Sigmoid colon (tissue), 6 donors: ENCODE measurements at regions not wholly inside any gene's neighbourhood (a gene's known extent, or its start where the extent isn't known, plus 50 kb on each side); places are given as distances from the start of the nearest gene placed in this dataset.

ENCODE experiments used
- DNase-seq: peaks from one replicate; pipeline ENCODE4 v3.0.0-alpha.2; 2019
- H3K27ac ChIP-seq, 4 donors: fragments of 200-600 bp; sonication (generic); one replicate each; pipeline ENCODE4 v1.5.1; 2016 to 2019; ENCODE audit warnings: mild to moderate bottlenecking in 1 of 4
- H3K27me3 ChIP-seq, 3 donors: fragments of 200-600 bp; sonication (generic); one replicate each; pipeline ENCODE4 v1.5.1; 2019; ENCODE audit warnings: mild to moderate bottlenecking in 1 of 3
- H3K36me3 ChIP-seq, 4 donors: fragments of 200-600 bp; sonication (generic); one replicate each; pipeline ENCODE4 v1.5.1; 2016 to 2019
- H3K4me1 ChIP-seq, 4 donors: fragments of 200-600 bp; sonication (generic); one replicate each; pipeline ENCODE4 v1.5.1; 2017 to 2019
- H3K4me3 ChIP-seq, 4 donors: fragments of 200-600 bp; sonication (generic); one replicate each; pipeline ENCODE4 v1.5.1; 2017 to 2019; ENCODE audit warnings: mild to moderate bottlenecking in 2 of 4, moderate library complexity in 1 of 4
- H3K9me3 ChIP-seq, 4 donors: fragments of 200-600 bp in 3 of 4; sonication (generic) in 3 of 4; one replicate each; pipeline versions ENCODE4 v1.5.1 to v1.6.1; 2013 to 2019
- EP300 ChIP-seq, 4 donors: sonication (generic); formaldehyde crosslinking; IDR thresholded peaks; one replicate each; pipeline ENCODE4 v1.6.1; 2017; ENCODE audit warnings: antibody characterized with exemption in 4 of 4
- POLR2A ChIP-seq, 2 donors: fragments of 450-650 bp; IDR thresholded peaks; one replicate each; pipeline ENCODE4 v1.6.1; 2016; ENCODE audit warnings: antibody characterized with exemption in 2 of 2, mild to moderate bottlenecking in 2 of 2, moderate library complexity in 2 of 2
- POLR2AphosphoS5 ChIP-seq, 4 donors: sonication (generic); formaldehyde crosslinking; IDR thresholded peaks; one replicate each; pipeline ENCODE4 v1.6.1; 2017; ENCODE audit warnings: antibody characterized with exemption in 4 of 4
- WGBS, 2 donors: extraction: QIAGEN DNeasy Blood & Tissue Kit; methylation state at CpG; one replicate each; pipeline ENCODE4 v1.1.7; 2013; 5-methylcytosine and 5-hydroxymethylcytosine counted together
- intact Hi-C: fragments of 100-400 bp; cut with DNase I; formaldehyde crosslinking; loops from one replicate; pipeline ENCODE4 v1.15.1; 2023
- TF ChIP-seq, protein P1 (sequence below), 4 experiments: fragments of 450-650 bp in 3 of 4; fragments of 200-600 bp in 1 of 4; IDR thresholded peaks; one replicate each; pipeline ENCODE4 v1.5.1; 2016 to 2019; ENCODE audit warnings: antibody characterized with exemption in 4 of 4, mild to moderate bottlenecking in 3 of 4, moderate library complexity in 2 of 4
- donor health status: healthy with polysubstance abuse.
- donor health status: healthy.

DNA sequence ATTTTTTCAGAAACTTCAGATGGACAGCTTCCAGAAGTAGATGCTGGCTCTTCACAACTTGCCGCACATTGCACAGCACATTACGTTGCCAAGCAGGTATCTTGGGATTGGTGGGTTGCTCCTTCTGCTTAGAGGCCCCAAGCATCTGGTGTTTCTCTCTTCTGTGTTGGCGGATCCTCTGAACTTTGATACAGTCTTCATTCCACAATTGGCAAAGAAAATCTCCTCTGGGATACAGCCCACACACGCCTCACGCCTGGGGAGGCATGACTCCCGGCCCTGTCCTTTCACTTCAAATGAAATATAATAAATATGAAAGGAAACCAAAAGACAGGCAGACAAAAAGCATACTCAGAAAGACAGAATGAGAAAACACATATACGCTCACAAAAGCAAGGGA lies 72.3 kb upstream of the PPP2R5A start:
- Histone ChIP-seq H3K27me3 (no peaks in the 10 kb centered on the region), H3K36me3 (no peaks in the 10 kb centered on the region), H3K27ac (no peak overlapping the region), H3K4me1 (no peaks in the 10 kb centered on the region), H3K4me3 (no peak overlapping the region), H3K9me3 (no peaks in the 10 kb centered on the region)
- WGBS, 2 donors: 92 to 93% methylated on average over 7 of the region's 7 CpGs
- intact Hi-C loops: no loop called here
- no peak for DNase-seq
- TF ChIP-seq POLR2A (IDR thresholded peaks at IDR 0.05) (no peak), POLR2AphosphoS5 (IDR thresholded peaks at IDR 0.05) (no peak), EP300 (IDR thresholded peaks at IDR 0.05) (no peak)
- TF ChIP-seq, protein P1, sequence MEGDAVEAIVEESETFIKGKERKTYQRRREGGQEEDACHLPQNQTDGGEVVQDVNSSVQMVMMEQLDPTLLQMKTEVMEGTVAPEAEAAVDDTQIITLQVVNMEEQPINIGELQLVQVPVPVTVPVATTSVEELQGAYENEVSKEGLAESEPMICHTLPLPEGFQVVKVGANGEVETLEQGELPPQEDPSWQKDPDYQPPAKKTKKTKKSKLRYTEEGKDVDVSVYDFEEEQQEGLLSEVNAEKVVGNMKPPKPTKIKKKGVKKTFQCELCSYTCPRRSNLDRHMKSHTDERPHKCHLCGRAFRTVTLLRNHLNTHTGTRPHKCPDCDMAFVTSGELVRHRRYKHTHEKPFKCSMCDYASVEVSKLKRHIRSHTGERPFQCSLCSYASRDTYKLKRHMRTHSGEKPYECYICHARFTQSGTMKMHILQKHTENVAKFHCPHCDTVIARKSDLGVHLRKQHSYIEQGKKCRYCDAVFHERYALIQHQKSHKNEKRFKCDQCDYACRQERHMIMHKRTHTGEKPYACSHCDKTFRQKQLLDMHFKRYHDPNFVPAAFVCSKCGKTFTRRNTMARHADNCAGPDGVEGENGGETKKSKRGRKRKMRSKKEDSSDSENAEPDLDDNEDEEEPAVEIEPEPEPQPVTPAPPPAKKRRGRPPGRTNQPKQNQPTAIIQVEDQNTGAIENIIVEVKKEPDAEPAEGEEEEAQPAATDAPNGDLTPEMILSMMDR (IDR thresholded peaks at IDR 0.05): no peak

DNA sequence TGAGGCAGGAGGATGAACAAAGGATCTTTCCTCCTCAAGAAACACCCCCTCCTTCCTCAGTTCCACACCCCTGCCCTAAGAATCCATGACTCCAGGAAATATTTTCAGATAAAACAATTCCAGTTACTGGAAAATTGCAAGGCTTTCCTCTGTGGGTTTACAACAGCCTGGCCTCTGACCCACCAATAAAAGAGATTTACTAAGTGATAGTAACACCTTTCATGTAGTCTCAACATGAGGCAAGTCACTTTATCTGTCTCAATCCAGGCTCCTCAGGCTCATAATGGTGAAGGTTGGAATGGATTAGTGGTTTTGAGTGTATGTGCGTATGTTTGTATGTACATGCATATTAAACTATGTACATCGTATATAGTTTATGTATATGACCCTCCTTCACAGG lies 71.4 kb upstream of the PPP2R5A start:
- H3K4me1 ChIP-seq: no peaks in the 10 kb centered on the region
- no peak overlapping the region for H3K27ac ChIP-seq
- DNase-seq: no peak
- no peaks in the 10 kb centered on the region for H3K27me3 ChIP-seq
- intact Hi-C loops: no loop called here
- no peaks in the 10 kb centered on the region for H3K9me3 ChIP-seq
- H3K4me3 ChIP-seq: no peak overlapping the region
- TF ChIP-seq EP300 (IDR thresholded peaks at IDR 0.05): no peak
- TF ChIP-seq, protein P1 (IDR thresholded peaks at IDR 0.05): no peak
- no peak for TF ChIP-seq POLR2A (IDR thresholded peaks at IDR 0.05)
- TF ChIP-seq POLR2AphosphoS5 (IDR thresholded peaks at IDR 0.05): no peak
- 49 to 79% methylated on average over 2 of the region's 2 CpGs for WGBS, 2 donors
- no peaks in the 10 kb centered on the region for H3K36me3 ChIP-seq

DNA sequence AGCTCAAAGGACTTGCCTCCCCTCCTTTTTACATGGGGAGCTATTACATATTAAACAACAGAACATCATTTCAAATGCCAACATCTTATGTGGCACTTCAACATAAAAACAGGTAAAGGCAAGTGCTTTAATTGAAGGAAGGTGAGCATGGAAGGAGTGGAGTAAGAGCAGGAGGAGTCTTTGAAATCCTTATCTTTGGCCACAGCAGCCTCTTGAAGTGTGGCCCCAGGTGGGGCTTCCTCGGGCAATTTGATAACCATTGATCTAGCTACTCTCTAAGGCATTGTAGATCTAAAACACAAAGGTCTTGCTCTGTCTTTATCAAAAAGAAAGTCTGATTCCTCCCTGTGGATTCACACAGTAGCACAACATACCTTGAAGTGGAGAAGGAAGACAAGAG lies 70.9 kb upstream of the PPP2R5A start:
- no peaks in the 10 kb centered on the region for H3K27me3 ChIP-seq
- H3K36me3 ChIP-seq: no peaks in the 10 kb centered on the region
- intact Hi-C loops: no loop called here
- H3K27ac ChIP-seq: no peak overlapping the region
- WGBS, 2 donors: 0 to 9% methylated on average over 1 of the region's 1 CpG
- TF ChIP-seq POLR2AphosphoS5 (IDR thresholded peaks at IDR 0.05): no peak
- TF ChIP-seq EP300 (IDR thresholded peaks at IDR 0.05): no peak
- TF ChIP-seq, protein P1 (IDR thresholded peaks at IDR 0.05): no peak
- no peak for TF ChIP-seq POLR2A (IDR thresholded peaks at IDR 0.05)
- no peak for DNase-seq
- no peak overlapping the region for H3K4me3 ChIP-seq
- no peaks in the 10 kb centered on the region for H3K4me1 ChIP-seq
- no peaks in the 10 kb centered on the region for H3K9me3 ChIP-seq

DNA sequence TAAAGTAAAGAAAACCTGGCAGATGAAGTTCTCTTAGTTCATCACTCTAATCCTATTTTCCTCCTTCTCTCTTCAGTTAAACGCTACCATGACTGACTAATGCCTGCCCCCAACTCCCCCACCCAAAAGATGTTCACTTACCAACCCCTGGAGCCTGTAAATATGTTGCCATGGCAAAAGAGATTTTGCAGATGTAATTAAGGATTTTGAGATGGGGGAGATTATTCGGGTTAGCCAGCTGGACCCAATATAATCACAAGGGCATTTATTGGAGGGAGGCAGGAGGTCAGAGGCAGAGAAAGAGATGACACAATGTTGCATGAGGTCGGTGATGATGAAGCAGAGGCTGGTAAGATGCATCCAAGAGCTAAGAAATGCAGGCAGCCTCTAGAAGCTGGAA lies 69.3 kb upstream of the PPP2R5A start:
- H3K4me3 ChIP-seq: no peak overlapping the region
- no peaks in the 10 kb centered on the region for H3K36me3 ChIP-seq
- TF ChIP-seq POLR2AphosphoS5 (IDR thresholded peaks at IDR 0.05) (no peak), POLR2A (IDR thresholded peaks at IDR 0.05) (no peak), EP300 (IDR thresholded peaks at IDR 0.05) (no peak)
- TF ChIP-seq, protein P1 (IDR thresholded peaks at IDR 0.05): no peak
- H3K27me3 ChIP-seq: no peaks in the 10 kb centered on the region
- no peaks in the 10 kb centered on the region for H3K9me3 ChIP-seq
- DNase-seq: no peak
- no peak overlapping the region for H3K27ac ChIP-seq
- no peaks in the 10 kb centered on the region for H3K4me1 ChIP-seq
- 89 to 95% methylated on average over 3 of the region's 3 CpGs for WGBS, 2 donors
- intact Hi-C loops: no loop called here

DNA sequence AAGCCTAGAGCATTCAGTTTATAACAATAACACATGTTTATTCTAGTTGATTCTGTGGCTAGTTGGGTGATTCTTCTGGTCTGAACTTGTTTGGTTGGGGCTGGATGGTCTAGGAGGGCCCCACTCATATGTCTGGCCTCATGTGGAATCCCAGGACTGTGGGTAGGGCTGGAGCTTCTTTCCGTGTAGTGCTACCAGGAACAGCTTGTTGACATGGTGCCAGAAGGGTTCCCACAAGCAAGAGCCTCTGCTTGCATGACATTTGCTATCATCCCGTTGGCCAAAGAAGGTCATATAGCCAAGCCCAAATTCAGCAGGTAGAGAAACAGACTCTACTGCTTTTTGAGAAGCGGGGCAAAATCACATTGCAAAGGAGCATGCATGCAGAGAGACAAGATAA lies 67.6 kb upstream of the PPP2R5A start:
- 47 to 77% methylated on average over 3 of the region's 3 CpGs for WGBS, 2 donors
- Histone ChIP-seq H3K4me1 (no peaks in the 10 kb centered on the region), H3K9me3 (no peaks in the 10 kb centered on the region), H3K27ac (no peak overlapping the region), H3K27me3 (no peaks in the 10 kb centered on the region), H3K36me3 (no peaks in the 10 kb centered on the region), H3K4me3 (no peak overlapping the region)
- intact Hi-C loops: no loop called here
- TF ChIP-seq EP300 (IDR thresholded peaks at IDR 0.05): no peak
- DNase-seq: no peak
